Erythroblast (primary cell): ENCODE measurements at regions not wholly inside any gene's neighbourhood (a gene's known extent, or its start where the extent isn't known, plus 50 kb on each side); places are given as distances from the start of the nearest gene placed in this dataset.

Experiments
- GATA1 ChIP-seq: IDR thresholded peaks from 2 replicates; pipeline ENCODE4 v1.6.1; 2011; ENCODE audit warnings: low read depth, mild to moderate bottlenecking, control low read depth, low read length, moderate library complexity
- POLR2A ChIP-seq: IDR thresholded peaks from 2 replicates; pipeline ENCODE4 v1.6.1; 2011; ENCODE audit warnings: mild to moderate bottlenecking, low read length

DNA sequence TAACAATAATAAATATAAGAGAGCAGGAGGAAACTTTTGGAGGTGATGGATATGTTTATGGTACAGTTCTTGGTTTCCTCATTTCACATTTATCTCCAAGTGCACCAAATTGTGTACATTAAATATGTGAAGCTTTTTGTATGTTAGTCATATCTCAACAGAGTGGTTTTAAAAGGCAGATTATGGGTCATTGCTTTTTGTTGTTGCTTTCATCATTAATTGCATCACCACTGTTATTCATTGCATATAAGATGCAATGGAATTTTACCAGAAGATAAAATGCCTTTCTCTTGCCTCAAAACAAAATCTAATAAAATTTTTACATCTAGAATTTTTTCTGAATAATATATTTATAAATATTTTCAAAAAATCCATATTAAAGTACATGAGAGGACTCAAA is 1198.9 kb upstream of the GBE1 start:
- TF ChIP-seq POLR2A (no peak), GATA1 (no peak)
